T-helper 2 cell treated with Interferon-gamma antibody and Interleukin-4, amounts not matched to agents 5 μg/mL and 100 μg/mL, for 36 hours (primary cell): ENCODE measurements at regions not wholly inside any gene's neighbourhood (a gene's known extent, or its start where the extent isn't known, plus 50 kb on each side); places are given as distances from the start of the nearest gene placed in this dataset.

ENCODE experiments used
- DNase-seq: peaks from one replicate; pipeline ENCODE4 v3.0.0; 2021; ENCODE audit warnings: low spot score
- H3K27ac Mint-ChIP-seq: one replicate; pipeline ENCODE4 v1.8.0; 2021; ENCODE audit warnings: mild to moderate bottlenecking, mixed read lengths
- H3K27me3 Mint-ChIP-seq: one replicate; pipeline ENCODE4 v1.8.0; 2021; ENCODE audit warnings: low read depth, mixed read lengths
- H3K36me3 Mint-ChIP-seq: one replicate; pipeline ENCODE4 v1.8.0; 2021; ENCODE audit warnings: low read depth, mixed read lengths
- H3K4me1 Mint-ChIP-seq: one replicate; pipeline ENCODE4 v1.8.0; 2021; ENCODE audit warnings: low read depth, mixed read lengths
- H3K4me3 Mint-ChIP-seq: one replicate; pipeline ENCODE4 v1.8.0; 2022; ENCODE audit warnings: mild to moderate bottlenecking, moderate library complexity, mixed read lengths
- H3K9me3 Mint-ChIP-seq: one replicate; pipeline ENCODE4 v1.8.0; 2021; ENCODE audit warnings: mixed read lengths

GRCh38 chr1:4149831-4150230 lies 249.8 kb upstream of the C1orf174 start:
- Mint-ChIP-seq H3K9me3 (no peaks in the 10 kb centered on the region), H3K27ac (no peak overlapping the region), H3K27me3 (no peaks in the 10 kb centered on the region), H3K4me3 (no peak overlapping the region), H3K36me3 (no peaks in the 10 kb centered on the region), H3K4me1 (no peaks in the 10 kb centered on the region)
- no peak for DNase-seq

- Mint-ChIP-seq H3K4me3 (no peak overlapping the region), H3K27ac (no peak overlapping the region), H3K9me3 (no peaks in the 10 kb centered on the region), H3K36me3 (no peaks in the 10 kb centered on the region), H3K27me3 (no peaks in the 10 kb centered on the region), H3K4me1 (no peaks in the 10 kb centered on the region)
- no peak for DNase-seq
These were observed 250.2 kb upstream of the C1orf174 start for GRCh38 chr1:4150262-4150661.

GRCh38 chr1:4152266-4152665 lies 252.2 kb upstream of the C1orf174 start:
- H3K9me3 Mint-ChIP-seq: no peaks in the 10 kb centered on the region
- no peaks in the 10 kb centered on the region for H3K36me3 Mint-ChIP-seq
- H3K4me1 Mint-ChIP-seq: no peaks in the 10 kb centered on the region
- H3K27ac Mint-ChIP-seq: no peak overlapping the region
- DNase-seq: no peak
- no peak overlapping the region for H3K4me3 Mint-ChIP-seq
- no peaks in the 10 kb centered on the region for H3K27me3 Mint-ChIP-seq

GRCh38 chr1:4153571-4153970 lies 253.5 kb upstream of the C1orf174 start:
- Mint-ChIP-seq H3K4me1 (no peaks in the 10 kb centered on the region), H3K4me3 (no peak overlapping the region), H3K27me3 (no peaks in the 10 kb centered on the region), H3K9me3 (no peaks in the 10 kb centered on the region), H3K27ac (no peak overlapping the region), H3K36me3 (no peaks in the 10 kb centered on the region)
- DNase-seq: no peak

- Mint-ChIP-seq H3K4me1 (no peaks in the 10 kb centered on the region), H3K36me3 (no peaks in the 10 kb centered on the region), H3K27me3 (no peaks in the 10 kb centered on the region), H3K4me3 (no peak overlapping the region), H3K27ac (no peak overlapping the region), H3K9me3 (no peaks in the 10 kb centered on the region)
- no peak for DNase-seq
These were observed 256.3 kb upstream of the C1orf174 start for GRCh38 chr1:4156241-4156973.

- Mint-ChIP-seq H3K27ac (no peak overlapping the region), H3K27me3 (peaks cover 3% of the 10 kb centered on the region), H3K4me3 (no peak overlapping the region), H3K36me3 (no peaks in the 10 kb centered on the region), H3K4me1 (no peaks in the 10 kb centered on the region), H3K9me3 (no peaks in the 10 kb centered on the region)
- no peak for DNase-seq
These were observed 260.1 kb upstream of the C1orf174 start for GRCh38 chr1:4160181-4160580.

- Mint-ChIP-seq H3K27ac (no peak overlapping the region), H3K27me3 (peaks cover 3% of the 10 kb centered on the region), H3K36me3 (no peaks in the 10 kb centered on the region), H3K4me3 (no peak overlapping the region), H3K9me3 (no peaks in the 10 kb centered on the region), H3K4me1 (no peaks in the 10 kb centered on the region)
- no peak for DNase-seq
These were observed 261.4 kb upstream of the C1orf174 start for GRCh38 chr1:4161366-4162006.

- Mint-ChIP-seq H3K9me3 (no peaks in the 10 kb centered on the region), H3K4me3 (no peak overlapping the region), H3K36me3 (no peaks in the 10 kb centered on the region), H3K27me3 (peaks cover 3% of the 10 kb centered on the region), H3K4me1 (no peaks in the 10 kb centered on the region), H3K27ac (no peak overlapping the region)
- DNase-seq: no peak
These were observed 264.9 kb upstream of the C1orf174 start for GRCh38 chr1:4164965-4165364.

- Mint-ChIP-seq H3K4me3 (no peak overlapping the region), H3K36me3 (no peaks in the 10 kb centered on the region), H3K27me3 (peaks cover 3% of the 10 kb centered on the region), H3K4me1 (no peaks in the 10 kb centered on the region), H3K9me3 (no peaks in the 10 kb centered on the region), H3K27ac (no peak overlapping the region)
- DNase-seq: no peak
These were observed 265.7 kb upstream of the C1orf174 start for GRCh38 chr1:4165686-4166300.

GRCh38 chr1:4166713-4167112 lies 266.6 kb upstream of the C1orf174 start:
- no peaks in the 10 kb centered on the region for H3K9me3 Mint-ChIP-seq
- no peaks in the 10 kb centered on the region for H3K36me3 Mint-ChIP-seq
- H3K27ac Mint-ChIP-seq: no peak overlapping the region
- DNase-seq: no peak
- peaks cover 3% of the 10 kb centered on the region for H3K27me3 Mint-ChIP-seq
- no peak overlapping the region for H3K4me3 Mint-ChIP-seq
- H3K4me1 Mint-ChIP-seq: no peaks in the 10 kb centered on the region

GRCh38 chr1:4169991-4170390 lies 269.9 kb upstream of the C1orf174 start:
- H3K36me3 Mint-ChIP-seq: no peaks in the 10 kb centered on the region
- DNase-seq: no peak
- no peak overlapping the region for H3K27ac Mint-ChIP-seq
- peaks cover 4% of the 10 kb centered on the region for H3K27me3 Mint-ChIP-seq
- H3K4me3 Mint-ChIP-seq: no peak overlapping the region
- no peaks in the 10 kb centered on the region for H3K4me1 Mint-ChIP-seq
- no peaks in the 10 kb centered on the region for H3K9me3 Mint-ChIP-seq

GRCh38 chr1:4170548-4171340 lies 270.7 kb upstream of the C1orf174 start:
- Mint-ChIP-seq H3K27ac (no peak overlapping the region), H3K36me3 (no peaks in the 10 kb centered on the region), H3K4me1 (no peaks in the 10 kb centered on the region), H3K27me3 (peaks cover 2% of the 10 kb centered on the region), H3K9me3 (no peaks in the 10 kb centered on the region), H3K4me3 (no peak overlapping the region)
- no peak for DNase-seq

GRCh38 chr1:4171480-4172450 lies 271.7 kb upstream of the C1orf174 start:
- H3K27ac Mint-ChIP-seq: no peak overlapping the region
- H3K36me3 Mint-ChIP-seq: no peaks in the 10 kb centered on the region
- peaks cover 2% of the 10 kb centered on the region for H3K27me3 Mint-ChIP-seq
- no peak for DNase-seq
- no peak overlapping the region for H3K4me3 Mint-ChIP-seq
- no peaks in the 10 kb centered on the region for H3K9me3 Mint-ChIP-seq
- no peaks in the 10 kb centered on the region for H3K4me1 Mint-ChIP-seq
